HCT116 (cell line): ENCODE measurements at regions not wholly inside any gene's neighbourhood (a gene's known extent, or its start where the extent isn't known, plus 50 kb on each side); places are given as distances from the start of the nearest gene placed in this dataset.

Experiments used
- ATF3 ChIP-seq: IDR thresholded peaks from 2 replicates; pipeline ENCODE4 v1.6.1; 2012
- CEBPB ChIP-seq: IDR thresholded peaks from 2 replicates; pipeline ENCODE4 v1.6.1; 2012; ENCODE audit warnings: low read depth
- CTCF ChIP-seq, 3 experiments: fragments of 200-600 bp in 1 of 3; sonication (generic) in 1 of 3; IDR thresholded peaks in 2 of 3; conservative IDR thresholded peaks in 1 of 3; 2 replicates each; pipeline ENCODE4 v1.5.1; 2012 to 2017; ENCODE audit warnings: low read depth in 2 of 3, low read length in 2 of 3, antibody characterized with exemption in 1 of 3, borderline replicate concordance in 1 of 3, control low read depth in 1 of 3, mild to moderate bottlenecking in 1 of 3, mixed read lengths in 1 of 3, mixed run types in 1 of 3, moderate library complexity in 1 of 3; ENCODE audit not compliant: insufficient read depth in 1 of 3
- EZH2 ChIP-seq: fragments of 200-600 bp; sonication (generic); IDR thresholded peaks from 2 replicates; pipeline ENCODE4 v1.6.1; 2017; ENCODE audit warnings: antibody characterized with exemption, mixed run types
- EZH2phosphoT487 ChIP-seq: fragments of 200-600 bp; IDR thresholded peaks from 2 replicates; pipeline ENCODE4 v1.6.1; 2018; ENCODE audit warnings: antibody characterized with exemption, borderline replicate concordance
- FOSL1 ChIP-seq: IDR thresholded peaks from 2 replicates; pipeline ENCODE4 v1.6.1; 2012; ENCODE audit warnings: low read depth
- POLR2A ChIP-seq: IDR thresholded peaks from 2 replicates; pipeline ENCODE4 v1.7.0; 2011; ENCODE audit warnings: borderline replicate concordance; ENCODE audit not compliant: insufficient read depth, insufficient read length; ENCODE audit errors: extremely low read depth
- POLR2AphosphoS5 ChIP-seq: IDR thresholded peaks from 2 replicates; pipeline ENCODE4 v1.6.1; 2011; ENCODE audit warnings: mild to moderate bottlenecking, low read depth, low read length, moderate library complexity
- SP1 ChIP-seq: IDR thresholded peaks from 2 replicates; pipeline ENCODE4 v1.6.1; 2012; ENCODE audit warnings: low read depth
- SRF ChIP-seq: IDR thresholded peaks from 2 replicates; pipeline ENCODE4 v1.6.1; 2012; ENCODE audit warnings: low read depth

GRCh38 chr4:108396900-108397497 lies 223.4 kb upstream of the RPL34 start:
- TF ChIP-seq CEBPB (no peak), EZH2 (no peak), CTCF (IDR thresholded peaks at IDR 0.05 in 2 of 3, conservative IDR thresholded peaks at IDR 0.05 in 1 of 3; ENCODE audit: borderline replicate concordance in 1 of 3, insufficient read depth in 1 of 3, low read depth in 2 of 3, low read length in 2 of 3) (no peak), EZH2phosphoT487 (no peak), POLR2A (no peak), SRF (no peak), ATF3 (no peak), FOSL1 (no peak), SP1 (no peak), POLR2AphosphoS5 (no peak)
